B cell (primary cell): ENCODE measurements at regions not wholly inside any gene's neighbourhood (a gene's known extent, or its start where the extent isn't known, plus 50 kb on each side); places are given as distances from the start of the nearest gene placed in this dataset.

ENCODE experiments used
- EZH2 ChIP-seq: IDR thresholded peaks from 2 replicates; pipeline ENCODE4 v1.6.1; 2012; ENCODE audit warnings: borderline replicate concordance, low read depth, mild to moderate bottlenecking, moderate library complexity, low read length; ENCODE audit not compliant: insufficient read depth, poor library complexity, severe bottlenecking
- TF ChIP-seq, protein P1 (sequence below): fragments of 200-600 bp; IDR thresholded peaks from one replicate; pipeline ENCODE4 v1.8.0; 2022; ENCODE audit warnings: antibody characterized with exemption, mild to moderate bottlenecking

DNA sequence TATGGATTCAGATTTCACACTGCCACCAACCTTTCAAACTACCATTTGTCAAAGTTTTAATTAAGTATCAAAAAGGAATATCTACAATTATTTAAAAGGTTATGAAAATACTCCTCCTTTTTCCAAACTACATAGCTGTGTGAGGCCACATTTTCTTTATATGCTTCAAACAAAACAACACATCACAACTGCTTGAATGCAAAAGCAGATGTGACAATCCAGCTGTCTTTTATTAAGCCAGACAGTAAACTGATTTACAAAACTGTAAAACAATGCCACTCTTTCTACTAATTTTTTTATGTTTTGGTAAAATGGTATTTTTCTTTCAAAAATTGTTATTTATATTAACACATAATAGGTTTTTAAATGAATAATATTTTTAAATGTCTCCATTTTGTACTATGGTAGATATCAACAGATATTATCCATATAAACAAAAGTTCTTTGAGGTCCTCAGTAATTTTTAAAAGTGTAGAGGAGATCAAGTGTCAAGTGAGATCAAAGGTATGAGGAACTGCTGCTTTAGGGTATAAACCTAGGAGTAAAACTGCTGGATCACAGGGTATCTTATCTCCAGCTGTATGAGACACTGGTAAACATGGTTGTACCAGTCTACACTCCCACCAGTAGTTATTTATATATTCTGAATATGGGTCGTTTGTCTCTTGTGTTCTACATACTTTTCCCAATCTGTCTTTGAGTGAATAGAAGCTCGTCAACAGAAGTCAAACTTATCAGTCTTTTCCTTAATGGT lies 68.8 kb upstream of the SERTAD2 start:
- TF ChIP-seq, protein P1, sequence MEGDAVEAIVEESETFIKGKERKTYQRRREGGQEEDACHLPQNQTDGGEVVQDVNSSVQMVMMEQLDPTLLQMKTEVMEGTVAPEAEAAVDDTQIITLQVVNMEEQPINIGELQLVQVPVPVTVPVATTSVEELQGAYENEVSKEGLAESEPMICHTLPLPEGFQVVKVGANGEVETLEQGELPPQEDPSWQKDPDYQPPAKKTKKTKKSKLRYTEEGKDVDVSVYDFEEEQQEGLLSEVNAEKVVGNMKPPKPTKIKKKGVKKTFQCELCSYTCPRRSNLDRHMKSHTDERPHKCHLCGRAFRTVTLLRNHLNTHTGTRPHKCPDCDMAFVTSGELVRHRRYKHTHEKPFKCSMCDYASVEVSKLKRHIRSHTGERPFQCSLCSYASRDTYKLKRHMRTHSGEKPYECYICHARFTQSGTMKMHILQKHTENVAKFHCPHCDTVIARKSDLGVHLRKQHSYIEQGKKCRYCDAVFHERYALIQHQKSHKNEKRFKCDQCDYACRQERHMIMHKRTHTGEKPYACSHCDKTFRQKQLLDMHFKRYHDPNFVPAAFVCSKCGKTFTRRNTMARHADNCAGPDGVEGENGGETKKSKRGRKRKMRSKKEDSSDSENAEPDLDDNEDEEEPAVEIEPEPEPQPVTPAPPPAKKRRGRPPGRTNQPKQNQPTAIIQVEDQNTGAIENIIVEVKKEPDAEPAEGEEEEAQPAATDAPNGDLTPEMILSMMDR: no peak
- TF ChIP-seq EZH2: no peak
